Osteoblast (primary cell): ENCODE measurements at regions not wholly inside any gene's neighbourhood (a gene's known extent, or its start where the extent isn't known, plus 50 kb on each side); places are given as distances from the start of the nearest gene placed in this dataset.

ENCODE experiments used
- DNase-seq: peaks from one replicate; pipeline ENCODE4 v3.0.0; 2011; ENCODE audit warnings: low spot score, mixed read lengths; ENCODE audit not compliant: insufficient read length; ENCODE audit errors: missing footprints
- H2AFZ ChIP-seq: 2 replicates; pipeline ENCODE4 v1.6.0; 2011; ENCODE audit warnings: mild to moderate bottlenecking, low read length
- H3K27ac ChIP-seq: 2 replicates; pipeline ENCODE4 v1.5.1; 2011; ENCODE audit warnings: mild to moderate bottlenecking, low read depth, low read length, moderate library complexity
- H3K27me3 ChIP-seq: 2 replicates; pipeline ENCODE4 v1.6.0; 2012; ENCODE audit warnings: mild to moderate bottlenecking, control low read depth, inconsistent platforms, low read length, moderate library complexity; ENCODE audit not compliant: insufficient read depth
- H3K36me3 ChIP-seq: 2 replicates; pipeline ENCODE4 v1.5.1; 2011; ENCODE audit warnings: mild to moderate bottlenecking, low read length, control low read depth, moderate library complexity; ENCODE audit not compliant: insufficient read depth
- H3K4me1 ChIP-seq: 2 replicates; pipeline ENCODE4 v1.5.1; 2011; ENCODE audit warnings: mild to moderate bottlenecking, low read length, control low read depth, moderate library complexity; ENCODE audit not compliant: insufficient read depth
- H3K4me2 ChIP-seq: 2 replicates; pipeline ENCODE4 v1.6.0; 2011; ENCODE audit warnings: mild to moderate bottlenecking, low read length; ENCODE audit not compliant: insufficient read depth
- H3K4me3 ChIP-seq: fragments of 200-600 bp; sonication (generic); 3 replicates; pipeline ENCODE4 v1.5.1; 2012; ENCODE audit warnings: mild to moderate bottlenecking, low read length, inconsistent platforms; ENCODE audit not compliant: insufficient read depth
- H3K79me2 ChIP-seq: 2 replicates; pipeline ENCODE4 v1.6.0; 2012; ENCODE audit warnings: mild to moderate bottlenecking, low read length, control low read depth, inconsistent platforms; ENCODE audit not compliant: insufficient read depth
- H3K9me3 ChIP-seq: 2 replicates; pipeline ENCODE4 v1.5.1; 2011; ENCODE audit warnings: low read depth, low read length, control low read depth
- H4K20me1 ChIP-seq: 2 replicates; pipeline ENCODE4 v1.6.0; 2012; ENCODE audit warnings: mild to moderate bottlenecking, low read length, control low read depth; ENCODE audit not compliant: insufficient read depth
- CTCF ChIP-seq: IDR thresholded peaks from 2 replicates; pipeline ENCODE4 v1.5.1; 2011; ENCODE audit warnings: mild to moderate bottlenecking, low read depth, low read length, moderate library complexity; ENCODE audit errors: extremely low read depth

GRCh38 chr3:72601983-72602750 lies 246.1 kb downstream of the SHQ1 start:
- Histone ChIP-seq H3K79me2 (no peaks in the 10 kb centered on the region), H3K4me2 (no peak overlapping the region), H3K27ac (no peak overlapping the region), H3K36me3 (no peaks in the 10 kb centered on the region), H3K27me3 (peaks cover 44% of the 10 kb centered on the region), H3K9me3 (no peaks in the 10 kb centered on the region), H4K20me1 (no peaks in the 10 kb centered on the region), H3K4me1 (no peaks in the 10 kb centered on the region), H2AFZ (no peak overlapping the region), H3K4me3 (no peak overlapping the region)
- no peak for DNase-seq
- TF ChIP-seq CTCF, result no peak

- H2AFZ ChIP-seq, result no peak overlapping the region
- H3K79me2 ChIP-seq, result no peaks in the 10 kb centered on the region
- H3K4me1 ChIP-seq, result peaks cover 2% of the 10 kb centered on the region
- TF ChIP-seq CTCF, result no peak
- H3K27me3 ChIP-seq, result peaks cover 44% of the 10 kb centered on the region
- H3K27ac ChIP-seq, result no peak overlapping the region
- H3K9me3 ChIP-seq, result no peaks in the 10 kb centered on the region
- H3K36me3 ChIP-seq, result no peaks in the 10 kb centered on the region
- H4K20me1 ChIP-seq, result no peaks in the 10 kb centered on the region
- no peak for DNase-seq
- H3K4me3 ChIP-seq, result no peak overlapping the region
- H3K4me2 ChIP-seq, result no peak overlapping the region
Observed at GRCh38 chr3:72601060-72601459, 247.2 kb downstream of the SHQ1 start.

GRCh38 chr3:72597756-72598195 lies 250.5 kb downstream of the SHQ1 start:
- Histone ChIP-seq H3K9me3 (no peaks in the 10 kb centered on the region), H3K27me3 (peaks cover 30% of the 10 kb centered on the region), H3K79me2 (no peaks in the 10 kb centered on the region), H3K36me3 (no peaks in the 10 kb centered on the region), H4K20me1 (no peaks in the 10 kb centered on the region), H2AFZ (no peak overlapping the region), H3K4me3 (no peak overlapping the region), H3K4me2 (no peak overlapping the region), H3K4me1 (peaks cover 4% of the 10 kb centered on the region), H3K27ac (no peak overlapping the region)
- peak; percentile 77 for DNase-seq
- TF ChIP-seq CTCF, result no peak

- H4K20me1 ChIP-seq, result no peaks in the 10 kb centered on the region
- no peaks in the 10 kb centered on the region for H3K9me3 ChIP-seq
- DNase-seq, result no peak
- TF ChIP-seq CTCF, result no peak
- no peak overlapping the region for H3K27ac ChIP-seq
- H2AFZ ChIP-seq, result no peak overlapping the region
- H3K79me2 ChIP-seq, result no peaks in the 10 kb centered on the region
- H3K4me1 ChIP-seq, result peaks cover 7% of the 10 kb centered on the region
- no peaks in the 10 kb centered on the region for H3K36me3 ChIP-seq
- H3K27me3 ChIP-seq, result peaks cover 29% of the 10 kb centered on the region
- H3K4me2 ChIP-seq, result no peak overlapping the region
- no peak overlapping the region for H3K4me3 ChIP-seq
Observed at GRCh38 chr3:72597043-72597442, 251.2 kb downstream of the SHQ1 start.
